Endothelial cell of umbilical vein (primary cell): ENCODE measurements at regions not wholly inside any gene's neighbourhood (a gene's known extent, or its start where the extent isn't known, plus 50 kb on each side); places are given as distances from the start of the nearest gene placed in this dataset.

Source experiments
- BruUV-seq: library from RNA; stranded (reverse); fragments of 400-500 nt; replicated peaks from 2 replicates; lab custom pipeline; 2021; lab: Mats Ljungman, UMichigan
- CTCF ChIA-PET: fragments of 300-600, 350-600 bp; sonication (Branson Sonifier 250); formaldehyde crosslinking; loops from one replicate; lab custom pipeline; 2021; ENCODE audit warnings: antibody characterized with exemption, inconsistent platforms; lab: Charles Lee
- POLR2A ChIA-PET: fragments of 300-600, 350-600 bp; sonication (Branson Sonifier 250); formaldehyde crosslinking; loops from one replicate; lab custom pipeline; 2021; ENCODE audit warnings: antibody characterized with exemption, inconsistent platforms; lab: Charles Lee
- DNase-seq: peaks from one replicate; pipeline ENCODE4 v3.0.0-alpha.2; 2011; ENCODE audit warnings: low read depth, low spot score
- FAIRE-seq: peaks from 2 replicates; lab custom pipeline; 2011; peaks lifted over from hg19 to GRCh38; lab: Jason Lieb, UNC
- H2AFZ ChIP-seq: 2 replicates; pipeline ENCODE4 v1.6.0; 2012; ENCODE audit warnings: low read depth, low read length, control low read depth, inconsistent platforms
- H3K27ac ChIP-seq: 2 replicates; pipeline ENCODE4 v1.5.1; 2011; ENCODE audit warnings: low read depth, mild to moderate bottlenecking, control low read depth, low read length, moderate library complexity; ENCODE audit not compliant: insufficient read depth
- H3K27me3 ChIP-seq, 2 experiments: 2 replicates each; pipeline versions ENCODE4 v1.6.0 to v1.6.1; 2011; ENCODE audit warnings: low read length in 2 of 2, mixed read lengths in 1 of 2; ENCODE audit not compliant: control insufficient read depth in 2 of 2, insufficient read depth in 2 of 2
- H3K36me3 ChIP-seq, 2 experiments: 2 replicates in 1 of 2; 3 replicates in 1 of 2; pipeline ENCODE4 v1.5.1; 2011; ENCODE audit warnings: low read length in 2 of 2, mild to moderate bottlenecking in 1 of 2, moderate library complexity in 1 of 2; ENCODE audit not compliant: control insufficient read depth in 2 of 2, insufficient read depth in 2 of 2; ENCODE audit errors: extremely low read depth in 1 of 2
- H3K4me1 ChIP-seq: 3 replicates; pipeline ENCODE4 v1.5.1; 2011; ENCODE audit warnings: mild to moderate bottlenecking, low read length; ENCODE audit not compliant: control insufficient read depth, insufficient read depth; ENCODE audit errors: extremely low read depth
- H3K4me2 ChIP-seq: 2 replicates; pipeline ENCODE4 v1.6.1; 2011; ENCODE audit warnings: low read length, control low read depth, mixed read lengths; ENCODE audit not compliant: insufficient read depth
- H3K4me3 ChIP-seq, 3 experiments: fragments of 200-600 bp in 1 of 3; sonication (generic), shearing (Covaris generic) in 1 of 3; replicated peaks in 1 of 3; 2 replicates each; pipeline ENCODE4 v1.5.1; 2011 to 2016; ENCODE audit warnings: control low read depth in 3 of 3, low read length in 3 of 3, mild to moderate bottlenecking in 2 of 3, inconsistent platforms in 1 of 3, low read depth in 1 of 3, moderate library complexity in 1 of 3; ENCODE audit not compliant: insufficient read depth in 1 of 3
- H3K79me2 ChIP-seq: 2 replicates; pipeline ENCODE4 v1.6.0; 2012; ENCODE audit warnings: low read length, inconsistent platforms; ENCODE audit not compliant: control insufficient read depth, insufficient read depth
- H3K9ac ChIP-seq: replicated peaks from 2 replicates; pipeline ENCODE3; 2011; ENCODE audit warnings: low read length, control low read depth; ENCODE audit not compliant: insufficient read depth; ENCODE audit errors: extremely low read depth
- H3K9me1 ChIP-seq: replicated peaks from 3 replicates; pipeline ENCODE4 v1.6.0; 2011; ENCODE audit warnings: mild to moderate bottlenecking, low read length; ENCODE audit not compliant: control insufficient read depth, insufficient read depth; ENCODE audit errors: extremely low read depth
- H3K9me3 ChIP-seq: replicated peaks from 2 replicates; pipeline ENCODE4 v1.5.1; 2012; ENCODE audit warnings: low read length, inconsistent platforms; ENCODE audit not compliant: control insufficient read depth, insufficient read depth
- H4K20me1 ChIP-seq: replicated peaks from 2 replicates; pipeline ENCODE3; 2011; ENCODE audit warnings: mild to moderate bottlenecking, low read length; ENCODE audit not compliant: control insufficient read depth, insufficient read depth; ENCODE audit errors: extremely low read depth
- EZH2 ChIP-seq: IDR thresholded peaks from 2 replicates; pipeline ENCODE4 v1.6.1; 2012; ENCODE audit warnings: borderline replicate concordance, low read depth, mild to moderate bottlenecking, moderate library complexity, low read length, inconsistent platforms; ENCODE audit not compliant: severe bottlenecking
- FOS ChIP-seq: IDR thresholded peaks from 2 replicates; pipeline ENCODE4 v1.6.1; 2011; ENCODE audit warnings: mild to moderate bottlenecking, low read length, moderate library complexity, borderline replicate concordance; ENCODE audit not compliant: insufficient read depth
- GATA2 ChIP-seq: IDR thresholded peaks from 2 replicates; pipeline ENCODE4 v1.7.0; 2011; ENCODE audit warnings: low read depth, mild to moderate bottlenecking, moderate library complexity, mixed read lengths, low read length; ENCODE audit not compliant: insufficient read length, insufficient read depth
- JUN ChIP-seq: IDR thresholded peaks from 2 replicates; pipeline ENCODE4 v1.6.1; 2011; ENCODE audit warnings: borderline replicate concordance, low read depth; ENCODE audit not compliant: insufficient read length, insufficient read depth
- MYC ChIP-seq: IDR thresholded peaks from one replicate; pipeline ENCODE4 v1.6.1; 2011; ENCODE audit warnings: mild to moderate bottlenecking, low read depth, low read length
- POLR2A ChIP-seq: IDR thresholded peaks from 2 replicates; pipeline ENCODE4 v1.6.1; 2012; ENCODE audit warnings: low read depth, mild to moderate bottlenecking, control low read depth, low read length
- POLR2AphosphoS5 ChIP-seq: IDR thresholded peaks from 2 replicates; pipeline ENCODE4 v1.6.1; 2012; ENCODE audit warnings: low read depth, mild to moderate bottlenecking, control low read depth, low read length, moderate library complexity; ENCODE audit not compliant: insufficient read depth
- dilution Hi-C: fragments of 300-500 bp; cut with MboI; formaldehyde crosslinking; loops from one replicate; pipeline ENCODE4 v1.15.0; 2019; ENCODE audit warnings: low sequenced_read_pairs; ENCODE audit not compliant: extremely low pct_ligation_motif_present
- intact Hi-C: fragments of 100-400 bp; cut with micrococcal nuclease; formaldehyde crosslinking; loops from one replicate; pipeline ENCODE4 v1.10.0; 2022
- TF ChIP-seq, protein P1 (sequence below): IDR thresholded peaks from 2 replicates; pipeline ENCODE4 v1.6.1; 2011; ENCODE audit not compliant: insufficient read depth, insufficient read length
- TF ChIP-seq, protein P2 (sequence below), 2 donors: IDR thresholded peaks; 1 replicate in 1 of 2; 2 replicates in 1 of 2; pipeline ENCODE4 v1.5.1; 2011; ENCODE audit warnings: low read length in 2 of 2, mild to moderate bottlenecking in 2 of 2, moderate library complexity in 2 of 2, control low read depth in 1 of 2, inconsistent platforms in 1 of 2, low read depth in 1 of 2; ENCODE audit not compliant: insufficient read depth in 1 of 2; ENCODE audit errors: extremely low read depth in 1 of 2

GRCh38 chr17:36877771-36878170 lies 59.5 kb upstream of the LHX1 start:
- Histone ChIP-seq H2AFZ (no peak overlapping the region), H3K79me2 (no peaks in the 10 kb centered on the region), H3K9ac (no peak overlapping the region), H4K20me1 (no peaks in the 10 kb centered on the region), H3K4me3 (no peak overlapping the region), H3K9me1 (no peaks in the 10 kb centered on the region), H3K4me2 (no peak overlapping the region), H3K9me3 (no peaks in the 10 kb centered on the region), H3K27me3 (peaks cover 6 to 8% of the 10 kb centered on the region in 2 experiments), H3K4me1 (no peaks in the 10 kb centered on the region), H3K27ac (no peak overlapping the region), H3K36me3 (no peaks in the 10 kb centered on the region)
- intact Hi-C loops (no loop called here), dilution Hi-C loops (no loop called here)
- POLR2A ChIA-PET = no interaction called here
- FAIRE-seq (no peak), DNase-seq (no peak)
- no TSS peak for BruUV-seq
- CTCF ChIA-PET = no interaction called here
- no peak for TF ChIP-seq EZH2
- no peak for TF ChIP-seq FOS
- TF ChIP-seq POLR2A = no peak
- TF ChIP-seq POLR2AphosphoS5 = no peak
- TF ChIP-seq GATA2 = no peak
- TF ChIP-seq, protein P1, sequence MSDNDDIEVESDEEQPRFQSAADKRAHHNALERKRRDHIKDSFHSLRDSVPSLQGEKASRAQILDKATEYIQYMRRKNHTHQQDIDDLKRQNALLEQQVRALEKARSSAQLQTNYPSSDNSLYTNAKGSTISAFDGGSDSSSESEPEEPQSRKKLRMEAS = no peak
- no peak for TF ChIP-seq JUN
- no peak for TF ChIP-seq MYC
- TF ChIP-seq, protein P2, sequence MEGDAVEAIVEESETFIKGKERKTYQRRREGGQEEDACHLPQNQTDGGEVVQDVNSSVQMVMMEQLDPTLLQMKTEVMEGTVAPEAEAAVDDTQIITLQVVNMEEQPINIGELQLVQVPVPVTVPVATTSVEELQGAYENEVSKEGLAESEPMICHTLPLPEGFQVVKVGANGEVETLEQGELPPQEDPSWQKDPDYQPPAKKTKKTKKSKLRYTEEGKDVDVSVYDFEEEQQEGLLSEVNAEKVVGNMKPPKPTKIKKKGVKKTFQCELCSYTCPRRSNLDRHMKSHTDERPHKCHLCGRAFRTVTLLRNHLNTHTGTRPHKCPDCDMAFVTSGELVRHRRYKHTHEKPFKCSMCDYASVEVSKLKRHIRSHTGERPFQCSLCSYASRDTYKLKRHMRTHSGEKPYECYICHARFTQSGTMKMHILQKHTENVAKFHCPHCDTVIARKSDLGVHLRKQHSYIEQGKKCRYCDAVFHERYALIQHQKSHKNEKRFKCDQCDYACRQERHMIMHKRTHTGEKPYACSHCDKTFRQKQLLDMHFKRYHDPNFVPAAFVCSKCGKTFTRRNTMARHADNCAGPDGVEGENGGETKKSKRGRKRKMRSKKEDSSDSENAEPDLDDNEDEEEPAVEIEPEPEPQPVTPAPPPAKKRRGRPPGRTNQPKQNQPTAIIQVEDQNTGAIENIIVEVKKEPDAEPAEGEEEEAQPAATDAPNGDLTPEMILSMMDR (IDR thresholded peaks at IDR 0.05; ENCODE audit: extremely low read depth in 1 of 2, insufficient read depth in 1 of 2, low read depth in 1 of 2, low read length in 2 of 2) = no peak
